Panc1 (cell line): ENCODE measurements at regions not wholly inside any gene's neighbourhood (a gene's known extent, or its start where the extent isn't known, plus 50 kb on each side); places are given as distances from the start of the nearest gene placed in this dataset.

Source experiments
- SIN3A ChIP-seq: IDR thresholded peaks from 2 replicates; pipeline ENCODE4 v1.6.1; 2012; ENCODE audit warnings: low read depth, mild to moderate bottlenecking, low read length, moderate library complexity, borderline replicate concordance; ENCODE audit not compliant: insufficient read depth
- TF ChIP-seq, protein P1 (sequence below), 2 experiments: IDR thresholded peaks; 2 replicates each; pipeline ENCODE4 v1.6.1; 2011 to 2012; ENCODE audit warnings: low read depth in 2 of 2, control low read depth in 1 of 2, low read length in 1 of 2, mild to moderate bottlenecking in 1 of 2, moderate library complexity in 1 of 2; ENCODE audit not compliant: insufficient read depth in 1 of 2
- TF ChIP-seq, protein P2 (sequence below): fragments of 450-650 bp; IDR thresholded peaks from 2 replicates; pipeline ENCODE4 v1.5.1; 2017; ENCODE audit warnings: mild to moderate bottlenecking

DNA sequence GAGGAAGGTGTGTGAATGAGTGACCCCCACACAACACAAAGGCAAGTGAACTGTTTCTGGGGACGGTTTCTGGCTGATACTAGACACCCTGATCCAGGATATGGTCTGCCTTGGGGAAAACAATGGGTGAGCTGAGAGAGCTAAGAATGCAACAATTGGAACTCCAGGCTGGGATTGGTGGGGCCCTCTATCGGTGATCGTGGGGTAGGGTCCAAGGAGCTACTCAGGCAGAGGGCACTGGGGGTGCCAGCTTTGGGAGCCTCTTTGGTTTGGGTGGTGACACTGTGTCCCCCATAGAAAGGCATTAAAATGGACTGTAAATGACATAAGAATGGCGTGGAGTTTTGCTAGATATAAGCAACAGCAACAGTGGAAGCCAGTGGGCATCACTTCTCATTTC lies 439.1 kb downstream of the DMAC1 start:
- TF ChIP-seq, protein P1, sequence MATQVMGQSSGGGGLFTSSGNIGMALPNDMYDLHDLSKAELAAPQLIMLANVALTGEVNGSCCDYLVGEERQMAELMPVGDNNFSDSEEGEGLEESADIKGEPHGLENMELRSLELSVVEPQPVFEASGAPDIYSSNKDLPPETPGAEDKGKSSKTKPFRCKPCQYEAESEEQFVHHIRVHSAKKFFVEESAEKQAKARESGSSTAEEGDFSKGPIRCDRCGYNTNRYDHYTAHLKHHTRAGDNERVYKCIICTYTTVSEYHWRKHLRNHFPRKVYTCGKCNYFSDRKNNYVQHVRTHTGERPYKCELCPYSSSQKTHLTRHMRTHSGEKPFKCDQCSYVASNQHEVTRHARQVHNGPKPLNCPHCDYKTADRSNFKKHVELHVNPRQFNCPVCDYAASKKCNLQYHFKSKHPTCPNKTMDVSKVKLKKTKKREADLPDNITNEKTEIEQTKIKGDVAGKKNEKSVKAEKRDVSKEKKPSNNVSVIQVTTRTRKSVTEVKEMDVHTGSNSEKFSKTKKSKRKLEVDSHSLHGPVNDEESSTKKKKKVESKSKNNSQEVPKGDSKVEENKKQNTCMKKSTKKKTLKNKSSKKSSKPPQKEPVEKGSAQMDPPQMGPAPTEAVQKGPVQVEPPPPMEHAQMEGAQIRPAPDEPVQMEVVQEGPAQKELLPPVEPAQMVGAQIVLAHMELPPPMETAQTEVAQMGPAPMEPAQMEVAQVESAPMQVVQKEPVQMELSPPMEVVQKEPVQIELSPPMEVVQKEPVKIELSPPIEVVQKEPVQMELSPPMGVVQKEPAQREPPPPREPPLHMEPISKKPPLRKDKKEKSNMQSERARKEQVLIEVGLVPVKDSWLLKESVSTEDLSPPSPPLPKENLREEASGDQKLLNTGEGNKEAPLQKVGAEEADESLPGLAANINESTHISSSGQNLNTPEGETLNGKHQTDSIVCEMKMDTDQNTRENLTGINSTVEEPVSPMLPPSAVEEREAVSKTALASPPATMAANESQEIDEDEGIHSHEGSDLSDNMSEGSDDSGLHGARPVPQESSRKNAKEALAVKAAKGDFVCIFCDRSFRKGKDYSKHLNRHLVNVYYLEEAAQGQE (IDR thresholded peaks at IDR 0.05; ENCODE audit: insufficient read depth in 1 of 2, low read depth in 2 of 2, low read length in 1 of 2): no peak
- TF ChIP-seq, protein P2, sequence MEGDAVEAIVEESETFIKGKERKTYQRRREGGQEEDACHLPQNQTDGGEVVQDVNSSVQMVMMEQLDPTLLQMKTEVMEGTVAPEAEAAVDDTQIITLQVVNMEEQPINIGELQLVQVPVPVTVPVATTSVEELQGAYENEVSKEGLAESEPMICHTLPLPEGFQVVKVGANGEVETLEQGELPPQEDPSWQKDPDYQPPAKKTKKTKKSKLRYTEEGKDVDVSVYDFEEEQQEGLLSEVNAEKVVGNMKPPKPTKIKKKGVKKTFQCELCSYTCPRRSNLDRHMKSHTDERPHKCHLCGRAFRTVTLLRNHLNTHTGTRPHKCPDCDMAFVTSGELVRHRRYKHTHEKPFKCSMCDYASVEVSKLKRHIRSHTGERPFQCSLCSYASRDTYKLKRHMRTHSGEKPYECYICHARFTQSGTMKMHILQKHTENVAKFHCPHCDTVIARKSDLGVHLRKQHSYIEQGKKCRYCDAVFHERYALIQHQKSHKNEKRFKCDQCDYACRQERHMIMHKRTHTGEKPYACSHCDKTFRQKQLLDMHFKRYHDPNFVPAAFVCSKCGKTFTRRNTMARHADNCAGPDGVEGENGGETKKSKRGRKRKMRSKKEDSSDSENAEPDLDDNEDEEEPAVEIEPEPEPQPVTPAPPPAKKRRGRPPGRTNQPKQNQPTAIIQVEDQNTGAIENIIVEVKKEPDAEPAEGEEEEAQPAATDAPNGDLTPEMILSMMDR: no peak
- no peak for TF ChIP-seq SIN3A
